ENCODE measurements at regions not wholly inside any gene's neighbourhood (a gene's known extent, or its start where the extent isn't known, plus 50 kb on each side); places are given as distances from the start of the nearest gene placed in this dataset.
A peak's percentile ranks its signal among the peaks of the same experiment; 100 is the strongest.

GRCh38 chr16:85428899-85429775 is 184.0 kb upstream of the GSE1 start:
- DNase-seq: no peak

DNA sequence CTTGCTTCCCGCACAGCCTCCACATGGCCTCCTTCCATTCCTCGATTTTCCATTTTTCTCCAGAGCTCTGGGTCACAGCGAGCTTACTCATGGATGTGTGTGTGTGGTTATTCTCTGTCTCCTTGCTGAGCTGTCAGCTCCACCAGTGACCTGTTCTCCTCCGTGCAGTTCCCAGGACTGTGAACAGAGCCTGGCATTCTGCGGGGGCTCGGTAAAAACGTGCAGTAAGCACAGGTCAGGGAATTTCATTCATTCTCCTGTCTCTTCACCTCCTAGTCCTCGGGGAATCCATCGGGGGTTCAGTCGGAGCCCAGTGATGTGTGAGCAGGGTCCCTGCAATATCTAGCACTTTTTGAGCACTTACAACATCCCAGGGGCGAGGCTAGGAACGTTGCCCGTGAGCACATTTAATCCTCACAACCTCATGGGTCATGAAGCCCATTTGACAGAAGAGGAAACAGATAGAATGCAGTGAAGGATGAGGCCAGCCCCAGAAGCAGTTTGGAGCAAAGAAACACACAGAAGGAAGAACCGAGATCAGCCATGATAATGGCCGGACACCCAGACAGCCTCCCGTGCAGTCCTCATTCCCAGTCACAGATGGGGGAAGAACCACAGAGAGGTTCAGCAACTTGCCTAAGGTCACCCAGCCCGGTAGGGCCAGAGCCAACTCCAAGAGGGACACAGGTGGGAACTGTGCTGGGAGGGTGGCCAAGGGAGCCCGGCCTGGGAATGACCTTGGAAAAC is 183.2 kb upstream of the GSE1 start:
- no peak for DNase-seq

- no peak for DNase-seq
These were observed 182.3 kb upstream of the GSE1 start for GRCh38 chr16:85430523-85431421.

DNA sequence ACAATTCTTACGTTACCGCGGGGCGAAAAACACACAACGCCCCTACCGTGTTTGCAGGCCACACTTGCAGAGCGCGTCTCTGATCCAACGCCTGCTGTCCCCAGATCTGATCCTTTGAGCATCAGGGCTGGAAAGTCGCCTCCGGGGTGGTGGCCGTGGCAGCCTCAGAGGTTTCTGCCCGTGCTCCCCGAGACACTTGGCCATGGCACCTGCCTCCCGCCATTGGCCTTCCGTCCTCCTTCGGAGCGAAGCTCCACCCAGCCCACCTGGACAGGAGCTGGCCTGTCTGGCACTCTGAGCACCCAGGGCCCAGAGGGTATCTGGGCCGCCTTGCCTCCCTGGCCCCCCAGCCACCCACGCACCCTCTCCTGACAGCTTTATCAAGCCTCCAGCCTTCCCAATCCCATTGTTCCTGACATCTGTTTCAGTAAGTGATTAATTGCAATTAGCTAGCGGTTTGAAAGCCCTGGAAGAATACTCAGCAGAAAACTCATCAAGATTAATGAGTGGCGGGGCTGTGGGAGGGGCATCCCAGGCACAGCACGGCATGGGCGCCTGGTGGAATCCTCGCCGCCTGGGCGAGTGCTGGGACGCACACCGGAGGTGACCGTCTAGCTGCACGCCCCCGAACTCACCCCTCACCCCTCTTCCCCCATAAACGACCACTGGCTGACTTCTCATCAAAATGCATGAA is 181.5 kb upstream of the GSE1 start:
- DNase-seq: no peak

GRCh38 chr16:85432606-85433005 is 180.5 kb upstream of the GSE1 start:
- no peak for DNase-seq

DNA sequence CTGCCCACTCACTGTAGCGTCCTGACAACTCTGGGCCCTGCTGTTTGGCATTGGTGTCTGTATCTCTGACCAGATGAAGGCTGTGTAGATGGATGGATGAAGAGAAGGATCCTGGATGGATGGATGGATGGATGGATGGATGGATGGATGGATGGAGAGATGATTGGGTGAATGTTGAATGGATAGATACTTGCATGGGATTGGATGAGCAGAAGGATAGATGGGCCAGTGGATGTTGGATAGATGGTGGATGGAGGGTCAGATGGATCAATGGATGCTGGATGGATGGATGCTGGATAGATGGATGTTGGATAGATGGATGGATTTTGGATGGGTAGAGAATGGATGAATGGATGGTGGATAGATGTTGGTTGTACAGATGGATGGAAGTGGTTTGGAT is 179.6 kb upstream of the GSE1 start:
- no peak for DNase-seq

- no peak for DNase-seq
These were observed 177.8 kb upstream of the GSE1 start for GRCh38 chr16:85435286-85435685.

DNA sequence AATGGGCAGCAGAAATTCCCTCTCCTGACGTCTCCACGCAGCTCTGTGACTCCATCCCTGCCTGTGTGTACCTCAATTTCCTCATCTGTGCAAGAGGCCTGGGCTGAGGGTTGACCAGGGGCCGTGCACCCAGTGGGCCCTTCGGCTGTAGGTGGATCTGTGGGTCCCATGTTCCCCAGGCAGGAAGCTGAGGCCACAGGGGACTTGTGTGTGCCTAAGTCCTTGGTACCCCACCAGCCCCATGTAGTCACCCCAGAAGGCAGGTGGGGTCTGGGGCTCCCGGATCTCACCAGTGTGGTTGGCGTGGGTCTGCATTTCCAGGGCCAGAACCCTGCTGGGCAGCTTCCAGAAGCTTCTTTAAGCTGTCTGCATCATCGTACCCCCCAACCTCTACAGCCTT is 177.4 kb upstream of the GSE1 start:
- DNase-seq: no peak

GRCh38 chr16:85436207-85436606 is 176.9 kb upstream of the GSE1 start:
- no peak for DNase-seq

- DNase-seq: no peak
These were observed 176.4 kb upstream of the GSE1 start for GRCh38 chr16:85436636-85437165.

GRCh38 chr16:85437166-85438052 is 175.7 kb upstream of the GSE1 start:
- DNase-seq: peak; percentile 72 to 81

GRCh38 chr16:85438981-85439685 is 174.0 kb upstream of the GSE1 start:
- no peak for DNase-seq

GRCh38 chr16:85440744-85441143 is 172.4 kb upstream of the GSE1 start:
- DNase-seq: no peak

GRCh38 chr16:85441189-85441889 is 171.8 kb upstream of the GSE1 start:
- no peak for DNase-seq

DNA sequence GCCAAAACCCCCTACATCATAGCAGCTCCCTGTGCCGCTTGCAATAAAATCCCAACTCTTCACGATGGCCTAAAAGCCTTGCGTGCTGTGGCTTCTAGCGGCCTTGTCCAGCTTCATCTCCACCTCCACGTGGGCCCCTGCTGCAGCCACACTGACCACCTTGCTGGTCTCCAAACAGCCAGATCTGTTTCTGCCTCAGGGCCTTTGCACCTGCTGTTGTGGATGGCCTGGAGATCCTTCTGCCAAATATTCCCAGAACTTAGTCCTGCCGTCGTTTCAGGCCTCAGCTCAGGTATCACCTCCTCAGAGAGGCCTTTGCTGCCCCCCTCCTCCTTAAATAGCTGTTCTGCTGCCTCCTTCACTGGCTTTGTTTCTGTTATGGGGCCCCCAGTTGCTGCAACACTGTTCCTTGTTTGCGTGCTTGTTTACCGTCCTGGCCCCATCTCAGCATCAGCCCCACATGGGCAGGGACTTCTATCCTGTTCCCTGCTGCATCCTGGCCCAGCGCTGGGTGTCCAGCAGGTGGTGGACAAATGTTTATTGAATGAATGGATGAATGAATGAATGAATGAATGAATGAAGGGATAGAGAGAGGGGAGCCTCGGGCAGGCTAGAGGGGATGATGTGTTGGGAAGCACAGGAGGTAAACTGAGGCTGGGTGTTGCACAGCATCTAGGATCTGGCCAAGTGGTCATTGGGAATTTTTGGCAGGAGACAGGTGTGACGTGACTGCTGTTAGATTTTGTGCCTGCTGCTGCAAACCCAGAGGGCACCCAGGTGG is 171.0 kb upstream of the GSE1 start:
- no peak for DNase-seq

GRCh38 chr16:85443116-85443515 is 170.0 kb upstream of the GSE1 start:
- DNase-seq: no peak

GRCh38 chr16:85443531-85443930 is 169.6 kb upstream of the GSE1 start:
- DNase-seq: no peak

- DNase-seq: no peak
These were observed 167.9 kb upstream of the GSE1 start for GRCh38 chr16:85445064-85445778.
